Endodermal cell (in vitro differentiated cells): ENCODE measurements at regions not wholly inside any gene's neighbourhood (a gene's known extent, or its start where the extent isn't known, plus 50 kb on each side); places are given as distances from the start of the nearest gene placed in this dataset.

Source experiments
- DNase-seq: peaks from one replicate; pipeline ENCODE4 v3.0.0-alpha.2; 2017
- H3K27ac ChIP-seq: 2 replicates; pipeline ENCODE4 v1.5.1; 2013; ENCODE audit warnings: mild to moderate bottlenecking, low read depth, low read length, moderate library complexity
- H3K27me3 ChIP-seq: 2 replicates; pipeline ENCODE4 v1.6.1; 2013; ENCODE audit warnings: mild to moderate bottlenecking, low read length, moderate library complexity; ENCODE audit not compliant: insufficient read depth, control insufficient read depth, poor library complexity, severe bottlenecking
- H3K36me3 ChIP-seq: 2 replicates; pipeline ENCODE4 v1.7.0; 2013; ENCODE audit warnings: mild to moderate bottlenecking, low read length, moderate library complexity; ENCODE audit not compliant: control insufficient read depth, insufficient read depth
- H3K4me1 ChIP-seq: one replicate; pipeline ENCODE4 v1.7.0; 2013; ENCODE audit warnings: low read length; ENCODE audit not compliant: control insufficient read depth, insufficient read depth
- H3K4me3 ChIP-seq: 2 replicates; pipeline ENCODE4 v1.5.1; 2013; ENCODE audit warnings: mild to moderate bottlenecking, low read length, moderate library complexity
- H3K9ac ChIP-seq: 2 replicates; pipeline ENCODE4 v1.6.1; 2013; ENCODE audit warnings: mild to moderate bottlenecking, low read length, moderate library complexity; ENCODE audit not compliant: poor library complexity, severe bottlenecking; ENCODE audit errors: extremely low read depth
- H3K9me3 ChIP-seq: 2 replicates; pipeline ENCODE4 v1.6.1; 2013; ENCODE audit warnings: mild to moderate bottlenecking, low read length, moderate library complexity; ENCODE audit not compliant: control insufficient read depth
- H3K27ac Mint-ChIP-seq: 2 replicates; pipeline ENCODE4 v1.8.0; 2020; ENCODE audit warnings: mixed read lengths
- H3K27me3 Mint-ChIP-seq: 2 replicates; pipeline ENCODE4 v1.8.0; 2021; ENCODE audit warnings: mild to moderate bottlenecking, mixed read lengths; ENCODE audit not compliant: insufficient read depth
- H3K36me3 Mint-ChIP-seq: 2 replicates; pipeline ENCODE4 v1.8.0; 2020; ENCODE audit warnings: low read depth, mixed read lengths
- H3K4me1 Mint-ChIP-seq: 2 replicates; pipeline ENCODE4 v1.8.0; 2020; ENCODE audit warnings: mixed read lengths
- H3K4me3 Mint-ChIP-seq: 2 replicates; pipeline ENCODE4 v1.8.0; 2020; ENCODE audit warnings: mild to moderate bottlenecking, moderate library complexity, mixed read lengths
- H3K9me3 Mint-ChIP-seq: 2 replicates; pipeline ENCODE4 v1.8.0; 2020; ENCODE audit warnings: mild to moderate bottlenecking, mixed read lengths
- WGBS, 2 experiments: methylation state at CpG; one replicate each; pipeline versions ENCODE4 v1.1.5 to v1.1.7; 2013; ENCODE audit warnings: missing lambda C conversion rate in 2 of 2, mixed read lengths in 1 of 2; ENCODE audit not compliant: insufficient coverage in 1 of 2, insufficient read length in 1 of 2; 5-methylcytosine and 5-hydroxymethylcytosine counted together
- TF ChIP-seq, protein P1 (sequence below): fragments of 200-600 bp; sonication (generic); conservative IDR thresholded peaks from 2 replicates; pipeline ENCODE4 v1.5.0; 2021; ENCODE audit warnings: antibody characterized with exemption, mild to moderate bottlenecking

DNA sequence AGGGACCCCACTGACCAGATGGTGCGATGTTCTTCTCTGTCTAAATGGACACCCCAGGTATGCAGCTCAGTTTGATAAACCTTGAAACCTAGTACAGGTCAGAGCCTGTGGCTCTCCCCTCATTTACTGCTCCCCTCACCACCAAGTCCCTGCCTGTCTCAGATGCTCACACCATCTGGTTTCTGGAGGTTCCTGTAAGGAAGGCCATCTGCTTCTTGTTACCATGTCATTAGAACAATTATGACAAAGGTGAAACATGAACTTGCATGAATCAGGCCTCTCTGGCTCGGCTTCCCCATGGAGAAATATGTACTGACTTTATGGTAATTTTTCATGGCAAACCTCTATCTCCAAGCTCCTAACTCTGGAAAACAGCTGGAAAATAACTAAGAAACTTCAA lies 965.7 kb downstream of the UQCRFS1 start:
- 91 to 100% methylated on average over 1 to 2 of the region's 2 CpGs for WGBS, 2 experiments
- Mint-ChIP-seq H3K4me3 (no peak overlapping the region), H3K27me3 (no peaks in the 10 kb centered on the region), H3K36me3 (no peaks in the 10 kb centered on the region), H3K9me3 (no peaks in the 10 kb centered on the region), H3K4me1 (peaks cover 8% of the 10 kb centered on the region), H3K27ac (no peak overlapping the region)
- H3K9ac ChIP-seq = no peak overlapping the region
- no peak overlapping the region for H3K27ac ChIP-seq
- DNase-seq = no peak
- no peak overlapping the region for H3K4me3 ChIP-seq
- TF ChIP-seq, protein P1, sequence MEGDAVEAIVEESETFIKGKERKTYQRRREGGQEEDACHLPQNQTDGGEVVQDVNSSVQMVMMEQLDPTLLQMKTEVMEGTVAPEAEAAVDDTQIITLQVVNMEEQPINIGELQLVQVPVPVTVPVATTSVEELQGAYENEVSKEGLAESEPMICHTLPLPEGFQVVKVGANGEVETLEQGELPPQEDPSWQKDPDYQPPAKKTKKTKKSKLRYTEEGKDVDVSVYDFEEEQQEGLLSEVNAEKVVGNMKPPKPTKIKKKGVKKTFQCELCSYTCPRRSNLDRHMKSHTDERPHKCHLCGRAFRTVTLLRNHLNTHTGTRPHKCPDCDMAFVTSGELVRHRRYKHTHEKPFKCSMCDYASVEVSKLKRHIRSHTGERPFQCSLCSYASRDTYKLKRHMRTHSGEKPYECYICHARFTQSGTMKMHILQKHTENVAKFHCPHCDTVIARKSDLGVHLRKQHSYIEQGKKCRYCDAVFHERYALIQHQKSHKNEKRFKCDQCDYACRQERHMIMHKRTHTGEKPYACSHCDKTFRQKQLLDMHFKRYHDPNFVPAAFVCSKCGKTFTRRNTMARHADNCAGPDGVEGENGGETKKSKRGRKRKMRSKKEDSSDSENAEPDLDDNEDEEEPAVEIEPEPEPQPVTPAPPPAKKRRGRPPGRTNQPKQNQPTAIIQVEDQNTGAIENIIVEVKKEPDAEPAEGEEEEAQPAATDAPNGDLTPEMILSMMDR = no peak
- no peaks in the 10 kb centered on the region for H3K9me3 ChIP-seq
- H3K36me3 ChIP-seq = no peaks in the 10 kb centered on the region
- H3K4me1 ChIP-seq = peaks cover 3% of the 10 kb centered on the region
- H3K27me3 ChIP-seq = no peaks in the 10 kb centered on the region

DNA sequence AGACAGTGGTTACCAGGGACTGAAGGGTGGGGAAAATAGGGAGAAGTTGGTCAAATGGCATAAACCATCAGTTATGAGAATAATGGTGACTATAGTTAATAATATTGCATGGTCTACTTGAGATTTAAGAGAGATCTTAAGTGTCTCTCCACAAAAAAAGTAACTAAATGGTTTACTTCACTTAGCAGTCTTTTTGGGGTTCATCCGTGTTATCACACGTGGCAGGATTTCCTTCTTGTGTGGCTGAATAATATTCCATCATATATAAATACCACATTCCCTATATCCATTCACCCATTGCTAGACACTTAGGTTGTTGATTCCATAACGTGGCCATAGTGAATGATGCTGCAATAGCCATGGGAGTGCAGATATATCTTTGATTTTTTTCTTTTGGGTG lies 967.0 kb downstream of the UQCRFS1 start:
- DNase-seq = no peak
- Histone ChIP-seq H3K4me3 (no peak overlapping the region), H3K9me3 (no peaks in the 10 kb centered on the region), H3K27ac (no peak overlapping the region), H3K4me1 (peaks cover 3% of the 10 kb centered on the region), H3K36me3 (no peaks in the 10 kb centered on the region), H3K9ac (no peak overlapping the region), H3K27me3 (no peaks in the 10 kb centered on the region)
- 93 to 100% methylated on average over 2 to 3 of the region's 3 CpGs for WGBS, 2 experiments
- Mint-ChIP-seq H3K4me1 (peaks cover 8% of the 10 kb centered on the region), H3K9me3 (no peaks in the 10 kb centered on the region), H3K27ac (no peak overlapping the region), H3K4me3 (no peak overlapping the region), H3K36me3 (no peaks in the 10 kb centered on the region), H3K27me3 (no peaks in the 10 kb centered on the region)
- TF ChIP-seq, protein P1 = no peak

DNA sequence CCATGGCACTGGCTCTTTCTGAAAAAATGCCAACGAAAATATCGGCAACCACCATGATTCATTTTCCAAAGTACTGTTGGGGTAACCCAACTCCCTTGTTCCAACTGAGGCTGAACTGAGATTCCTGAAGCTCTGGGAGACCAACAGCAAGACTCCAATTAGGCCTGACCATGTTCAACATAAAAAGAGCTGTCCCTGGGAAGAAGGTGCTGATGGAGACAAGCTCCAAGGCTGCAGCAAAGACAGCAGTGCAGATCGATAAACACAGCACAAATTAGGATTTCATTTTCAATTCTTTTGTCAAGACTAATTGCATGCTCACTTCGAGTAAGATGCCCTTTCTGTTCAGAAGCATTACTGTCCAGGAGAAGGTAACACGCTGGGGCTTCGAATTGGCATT lies 968.0 kb downstream of the UQCRFS1 start:
- Histone ChIP-seq H3K4me1 (peaks cover 3% of the 10 kb centered on the region), H3K36me3 (no peaks in the 10 kb centered on the region), H3K9me3 (no peaks in the 10 kb centered on the region), H3K27ac (no peak overlapping the region), H3K4me3 (no peak overlapping the region), H3K9ac (no peak overlapping the region), H3K27me3 (no peaks in the 10 kb centered on the region)
- no peak for DNase-seq
- Mint-ChIP-seq H3K4me1 (peaks cover 16% of the 10 kb centered on the region), H3K9me3 (no peaks in the 10 kb centered on the region), H3K27ac (no peak overlapping the region), H3K36me3 (no peaks in the 10 kb centered on the region), H3K27me3 (no peaks in the 10 kb centered on the region), H3K4me3 (no peak overlapping the region)
- 90 to 91% methylated on average over 6 of the region's 6 CpGs for WGBS, 2 experiments
- TF ChIP-seq, protein P1 = no peak
